GM23338 (cell line): ENCODE measurements at regions not wholly inside any gene's neighbourhood (a gene's known extent, or its start where the extent isn't known, plus 50 kb on each side); places are given as distances from the start of the nearest gene placed in this dataset.

Experiments used
- ATAC-seq: fragments of 200-7000 bp; cut with Tn5 transposase; 3 replicates; pipeline ENCODE4 v1.9.1; 2020
- DNase-seq: peaks from one replicate; pipeline ENCODE4 v3.0.0-alpha.2; 2015; ENCODE audit warnings: low spot score
- H2AFZ ChIP-seq: fragments of 200-600 bp; sonication (generic); 2 replicates; pipeline ENCODE4 v1.8.0; 2016; ENCODE audit warnings: antibody characterized with exemption, mild to moderate bottlenecking, moderate library complexity
- H3F3A ChIP-seq: fragments of 200-600 bp; sonication (generic); replicated peaks from 2 replicates; pipeline ENCODE4 v1.8.0; 2017; ENCODE audit warnings: antibody characterized with exemption, mixed run types, low read depth
- H3K27ac ChIP-seq: fragments of 200-600 bp; sonication (generic); 2 replicates; pipeline ENCODE4 v1.6.1; 2016; ENCODE audit warnings: low read depth
- H3K27me3 ChIP-seq: fragments of 200-600 bp; sonication (generic); 2 replicates; pipeline ENCODE4 v1.8.0; 2016; ENCODE audit warnings: mild to moderate bottlenecking, mixed run types, moderate library complexity; ENCODE audit not compliant: insufficient read depth
- H3K36me3 ChIP-seq: fragments of 200-600 bp; sonication (generic); 2 replicates; pipeline ENCODE4 v1.8.0; 2016; ENCODE audit warnings: mild to moderate bottlenecking; ENCODE audit not compliant: insufficient read depth
- H3K4me1 ChIP-seq: fragments of 200-600 bp; sonication (generic); 2 replicates; pipeline ENCODE4 v1.8.0; 2016; ENCODE audit warnings: mild to moderate bottlenecking, moderate library complexity; ENCODE audit not compliant: insufficient read depth
- H3K4me2 ChIP-seq: fragments of 200-600 bp; sonication (generic); 2 replicates; pipeline ENCODE4 v1.7.1; 2017; ENCODE audit warnings: mixed run types
- H3K4me3 ChIP-seq: fragments of 200-600 bp; sonication (generic); 2 replicates; pipeline ENCODE4 v1.6.1; 2016; ENCODE audit warnings: mixed run types
- H3K79me2 ChIP-seq: fragments of 200-600 bp; sonication (generic); replicated peaks from 2 replicates; pipeline ENCODE4 v1.8.0; 2017; ENCODE audit warnings: mild to moderate bottlenecking; ENCODE audit not compliant: insufficient read depth
- H3K9me2 ChIP-seq: fragments of 200-600 bp; sonication (generic); 2 replicates; pipeline ENCODE4 v1.8.0; 2017; ENCODE audit not compliant: insufficient read depth
- H4K20me1 ChIP-seq: fragments of 200-600 bp; sonication (generic); replicated peaks from 2 replicates; pipeline ENCODE4 v1.8.0; 2017; ENCODE audit warnings: mild to moderate bottlenecking; ENCODE audit not compliant: insufficient read depth
- H3K27ac Mint-ChIP-seq: 2 replicates; pipeline ENCODE4 v1.8.0; 2020; ENCODE audit warnings: inconsistent platforms, mild to moderate bottlenecking, moderate library complexity, mixed read lengths
- H3K27me3 Mint-ChIP-seq: 3 replicates; pipeline ENCODE4 v1.8.0; 2022; ENCODE audit warnings: low read depth, mild to moderate bottlenecking, moderate library complexity, mixed read lengths, inconsistent platforms; ENCODE audit not compliant: insufficient read depth, poor library complexity
- H3K36me3 Mint-ChIP-seq: 3 replicates; pipeline ENCODE4 v1.8.0; 2021; ENCODE audit warnings: low read depth, mild to moderate bottlenecking, inconsistent platforms, moderate library complexity, mixed read lengths
- H3K4me1 Mint-ChIP-seq: 3 replicates; pipeline ENCODE4 v1.8.0; 2020; ENCODE audit warnings: mild to moderate bottlenecking, inconsistent platforms, mixed read lengths
- H3K4me3 Mint-ChIP-seq: 3 replicates; pipeline ENCODE4 v1.8.0; 2021; ENCODE audit warnings: moderate library complexity, mild to moderate bottlenecking, inconsistent platforms, mixed read lengths
- H3K9me3 Mint-ChIP-seq: 3 replicates; pipeline ENCODE4 v1.8.0; 2020; ENCODE audit warnings: moderate library complexity, mild to moderate bottlenecking, inconsistent platforms, mixed read lengths
- CREB1 ChIP-seq: fragments of 250-450 bp; sonication (Bioruptor Pico); IDR thresholded peaks from 2 replicates; pipeline ENCODE4 v1.5.0; 2020; ENCODE audit warnings: low read depth, mild to moderate bottlenecking, moderate library complexity
- CTCF ChIP-seq, 2 experiments: fragments of 200-600 bp in 1 of 2; sonication (generic) in 1 of 2; conservative IDR thresholded peaks; 2 replicates each; pipeline versions ENCODE4 v1.5.1 to v1.6.1; 2016 to 2017; ENCODE audit warnings: antibody characterized with exemption in 2 of 2, low read depth in 2 of 2, mild to moderate bottlenecking in 2 of 2, moderate library complexity in 1 of 2
- ETS1 ChIP-seq: IDR thresholded peaks from 2 replicates; pipeline ENCODE4 v1.6.1; 2016; ENCODE audit warnings: antibody characterized with exemption
- EZH2 ChIP-seq: fragments of 200-600 bp; sonication (generic); IDR thresholded peaks from one replicate; pipeline ENCODE4 v1.8.0; 2017; ENCODE audit warnings: antibody characterized with exemption, mild to moderate bottlenecking, low read depth; ENCODE audit not compliant: unreplicated experiment
- EZH2phosphoT487 ChIP-seq: fragments of 200-600 bp; sonication (generic); IDR thresholded peaks from one replicate; pipeline ENCODE4 v1.8.1; 2018; ENCODE audit warnings: antibody characterized with exemption; ENCODE audit not compliant: unreplicated experiment
- JUNB ChIP-seq: IDR thresholded peaks from one replicate; pipeline ENCODE4 v1.6.1; 2016; ENCODE audit warnings: antibody characterized with exemption; ENCODE audit not compliant: unreplicated experiment
- NANOG ChIP-seq: IDR thresholded peaks from 2 replicates; pipeline ENCODE4 v1.6.1; 2016; ENCODE audit warnings: antibody characterized with exemption, borderline replicate concordance
- POLR2AphosphoS5 ChIP-seq: IDR thresholded peaks from 2 replicates; pipeline ENCODE4 v1.6.1; 2016; ENCODE audit warnings: antibody characterized with exemption, low read depth
- REST ChIP-seq: IDR thresholded peaks from one replicate; pipeline ENCODE4 v1.6.1; 2018; ENCODE audit warnings: antibody characterized with exemption; ENCODE audit not compliant: unreplicated experiment
- STAT1 ChIP-seq: IDR thresholded peaks from one replicate; pipeline ENCODE4 v1.6.1; 2016; ENCODE audit warnings: antibody characterized with exemption; ENCODE audit not compliant: unreplicated experiment
- ZNF114 ChIP-seq: fragments of 250-450 bp; sonication (Bioruptor Pico); IDR thresholded peaks from 2 replicates; pipeline ENCODE4 v1.5.0; 2020; ENCODE audit warnings: mild to moderate bottlenecking, moderate library complexity
- ZNF331 ChIP-seq: fragments of 250-450 bp; sonication (Bioruptor Pico); IDR thresholded peaks from 2 replicates; pipeline ENCODE4 v1.5.0; 2020; ENCODE audit warnings: low read depth, mild to moderate bottlenecking, moderate library complexity
- ZNF462 ChIP-seq: fragments of 250-450 bp; sonication (Bioruptor Pico); IDR thresholded peaks from 2 replicates; pipeline ENCODE4 v1.5.0; 2020; ENCODE audit warnings: mild to moderate bottlenecking, moderate library complexity

- Mint-ChIP-seq H3K36me3 (no peaks in the 10 kb centered on the region), H3K27ac (no peak overlapping the region), H3K9me3 (no peaks in the 10 kb centered on the region), H3K4me1 (peaks cover 25% of the 10 kb centered on the region), H3K27me3 (peaks cover 2% of the 10 kb centered on the region), H3K4me3 (no peak overlapping the region)
- Histone ChIP-seq H3K79me2 (no peaks in the 10 kb centered on the region), H3K27ac (no peak overlapping the region), H3K27me3 (no peaks in the 10 kb centered on the region), H3K4me1 (peaks cover 20% of the 10 kb centered on the region), H4K20me1 (no peaks in the 10 kb centered on the region), H3K4me3 (no peak overlapping the region), H3K36me3 (no peaks in the 10 kb centered on the region), H3F3A (no peaks in the 10 kb centered on the region), H2AFZ (0 out of 2 replicates have a peak overlapping the region, but pooled peaks have one; percentile 23), H3K9me2 (peaks cover 18% of the 10 kb centered on the region; the same call in 1 of the 2 replicates), H3K4me2 (no peak overlapping the region)
- no peak for TF ChIP-seq EZH2
- no peak for TF ChIP-seq POLR2AphosphoS5
- no peak for TF ChIP-seq CTCF (conservative IDR thresholded peaks at IDR 0.05; ENCODE audit: low read depth in 2 of 2)
- no peak for TF ChIP-seq ZNF331
- TF ChIP-seq ZNF114 (CRISPR knock-in tag): no peak
- no peak for TF ChIP-seq ZNF462 (CRISPR knock-in tag)
- no peak for TF ChIP-seq REST
- TF ChIP-seq CREB1 (CRISPR knock-in tag): no peak
- no peak for TF ChIP-seq JUNB
- no peak for TF ChIP-seq EZH2phosphoT487
- TF ChIP-seq STAT1: no peak
- no peak for TF ChIP-seq ETS1
- no peak for TF ChIP-seq NANOG
- no peak for DNase-seq
- no peak for ATAC-seq
These were observed 330.7 kb upstream of the NCAM1 start for GRCh38 chr11:112630496-112630895.
